Thymus (tissue), 11 donors: ENCODE measurements at regions not wholly inside any gene's neighbourhood (a gene's known extent, or its start where the extent isn't known, plus 50 kb on each side); places are given as distances from the start of the nearest gene placed in this dataset.

Experiments used
- DNase-seq, 9 donors: peaks; one replicate each; pipeline ENCODE4 v3.0.0-alpha.2; 2013; ENCODE audit warnings: low spot score in 9 of 9, low read depth in 6 of 9, missing footprints in 1 of 9
- H3K27ac ChIP-seq, 2 donors: one replicate each; pipeline ENCODE4 v1.5.1; 2013; ENCODE audit warnings: control low read depth in 1 of 2, low read depth in 1 of 2, low read length in 1 of 2, mild to moderate bottlenecking in 1 of 2, moderate library complexity in 1 of 2
- H3K27me3 ChIP-seq, 2 donors: one replicate each; pipeline ENCODE4 v1.5.1; 2013; ENCODE audit warnings: low read length in 1 of 2; ENCODE audit not compliant: control insufficient read depth in 2 of 2, insufficient read depth in 1 of 2
- H3K36me3 ChIP-seq, 2 donors: one replicate each; pipeline ENCODE4 v1.5.1; 2013; ENCODE audit warnings: low read length in 1 of 2, mild to moderate bottlenecking in 1 of 2, moderate library complexity in 1 of 2; ENCODE audit not compliant: control insufficient read depth in 2 of 2, insufficient read depth in 2 of 2
- H3K4me1 ChIP-seq, 2 donors: one replicate each; pipeline ENCODE4 v1.5.1; 2013; ENCODE audit warnings: low read length in 2 of 2; ENCODE audit not compliant: control insufficient read depth in 2 of 2, insufficient read depth in 2 of 2
- H3K4me3 ChIP-seq, 2 donors: one replicate each; pipeline ENCODE4 v1.5.1; 2013; ENCODE audit warnings: low read length in 2 of 2, control low read depth in 1 of 2, mild to moderate bottlenecking in 1 of 2
- H3K9me3 ChIP-seq, 2 donors: one replicate each; pipeline ENCODE4 v1.5.1; 2013; ENCODE audit warnings: low read length in 1 of 2, mild to moderate bottlenecking in 1 of 2; ENCODE audit not compliant: control insufficient read depth in 2 of 2, insufficient read depth in 1 of 2
- WGBS: extraction: QIAGEN DNeasy Blood & Tissue Kit; methylation state at CpG from one replicate; pipeline ENCODE4 v1.1.7; 2013; 5-methylcytosine and 5-hydroxymethylcytosine counted together
- donor health status: healthy.

DNA sequence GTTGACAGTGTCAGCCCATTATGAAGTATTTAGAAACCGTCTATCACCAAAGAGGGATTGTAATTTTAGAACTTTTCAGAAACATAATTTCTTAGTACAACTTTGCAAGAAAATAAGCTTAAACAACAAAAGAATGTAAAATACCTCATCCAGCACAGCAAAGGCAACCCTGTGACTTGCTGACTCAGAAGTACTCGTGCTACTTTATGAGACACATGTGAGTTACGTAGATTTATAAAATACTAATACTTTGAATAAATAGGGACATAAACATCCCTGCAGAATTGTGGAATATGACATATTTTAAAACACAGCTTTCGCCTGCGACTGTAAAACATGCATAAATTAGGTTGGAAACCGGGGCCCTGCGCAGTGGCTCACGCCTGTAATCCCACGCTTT lies 739.7 kb upstream of the ANKRD30A start:
- Histone ChIP-seq H3K27me3 (no peaks in the 10 kb centered on the region), H3K36me3 (no peaks in the 10 kb centered on the region), H3K9me3 (no peaks in the 10 kb centered on the region), H3K4me1 (no peaks in the 10 kb centered on the region), H3K4me3 (no peak overlapping the region), H3K27ac (no peak overlapping the region)
- WGBS = 88% methylated on average over 9 of the region's 9 CpGs
- no peak for DNase-seq

DNA sequence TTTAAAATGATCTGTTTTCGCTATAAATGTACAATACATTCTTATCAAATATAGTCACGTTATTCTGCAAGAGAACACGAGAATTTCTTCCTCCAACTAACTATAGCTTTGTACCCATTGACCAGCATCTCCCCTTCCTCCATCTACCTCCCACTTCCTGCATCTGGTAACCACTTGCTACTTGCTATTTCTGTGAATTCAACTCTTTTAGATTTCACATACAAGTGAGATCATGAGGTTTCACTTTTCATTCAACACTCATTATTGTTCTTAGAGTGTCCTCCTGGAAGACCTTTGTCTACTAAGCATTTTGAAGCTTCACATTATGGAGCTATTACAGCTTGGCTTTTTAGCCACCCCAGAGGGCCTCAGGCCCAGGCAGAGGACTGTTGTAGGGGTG lies 741.3 kb upstream of the FZD8 start:
- Histone ChIP-seq H3K27ac (no peak overlapping the region), H3K27me3 (no peaks in the 10 kb centered on the region), H3K9me3 (peaks cover 0 to 1% of the 10 kb centered on the region in 2 donors), H3K36me3 (no peaks in the 10 kb centered on the region), H3K4me1 (no peaks in the 10 kb centered on the region), H3K4me3 (no peak overlapping the region)
- 86% methylated on average over 3 of the region's 3 CpGs for WGBS
- no peak for DNase-seq

DNA sequence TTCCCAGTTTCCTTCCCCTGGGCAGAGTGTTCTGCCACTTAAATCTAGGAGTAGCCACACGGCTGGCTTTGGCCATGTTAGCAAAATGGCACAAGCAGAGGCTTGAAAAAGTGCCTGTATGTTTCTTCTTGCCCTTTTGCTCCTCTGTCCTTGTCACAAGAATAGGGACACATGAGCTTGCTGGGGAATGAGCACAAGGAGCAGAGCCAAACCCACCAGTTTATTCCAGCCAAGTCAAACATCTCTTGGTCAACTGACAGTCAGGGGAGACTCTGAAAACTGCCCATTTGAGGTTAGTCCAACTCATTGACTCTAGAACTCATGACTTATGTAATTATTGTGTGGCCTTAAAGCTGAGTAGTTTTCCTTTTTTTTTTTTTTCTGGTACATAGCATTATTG lies 739.7 kb upstream of the FZD8 start:
- DNase-seq = no peak
- WGBS = 3% methylated on average over 1 of the region's 1 CpG

DNA sequence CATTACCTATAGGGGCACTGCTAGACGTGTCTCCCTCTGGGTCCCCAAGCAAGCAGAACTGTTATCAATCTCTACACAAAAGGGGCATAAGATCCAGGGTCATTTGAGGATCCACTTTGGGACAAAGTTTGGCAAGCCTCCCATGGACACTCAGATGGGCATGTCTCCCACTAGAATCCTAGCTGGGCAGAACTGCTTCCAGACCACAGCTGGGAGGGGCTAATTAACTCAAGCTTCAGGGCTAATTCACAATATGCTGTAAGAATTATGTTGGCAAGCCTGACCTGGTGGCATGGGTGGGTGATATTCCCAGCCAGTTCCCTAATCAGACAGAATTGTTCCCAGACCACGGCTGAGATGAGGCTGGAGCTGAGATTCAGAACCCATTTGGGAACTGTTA lies 738.4 kb upstream of the FZD8 start:
- Histone ChIP-seq H3K9me3 (peaks cover 0 to 1% of the 10 kb centered on the region in 2 donors), H3K4me3 (no peak overlapping the region), H3K27ac (no peak overlapping the region), H3K36me3 (no peaks in the 10 kb centered on the region), H3K27me3 (no peaks in the 10 kb centered on the region), H3K4me1 (no peaks in the 10 kb centered on the region)
- no peak for DNase-seq
- 94% methylated on average over 2 of the region's 2 CpGs for WGBS

More for the DNA sequence above, 739.7 kb upstream of the FZD8 start:
- no peaks in the 10 kb centered on the region for H3K36me3 ChIP-seq
- H3K4me3 ChIP-seq = no peak overlapping the region
- H3K9me3 ChIP-seq = peaks cover 0 to 1% of the 10 kb centered on the region in 2 donors
- H3K27me3 ChIP-seq = no peaks in the 10 kb centered on the region
- H3K27ac ChIP-seq = no peak overlapping the region
- H3K4me1 ChIP-seq = no peaks in the 10 kb centered on the region

DNA sequence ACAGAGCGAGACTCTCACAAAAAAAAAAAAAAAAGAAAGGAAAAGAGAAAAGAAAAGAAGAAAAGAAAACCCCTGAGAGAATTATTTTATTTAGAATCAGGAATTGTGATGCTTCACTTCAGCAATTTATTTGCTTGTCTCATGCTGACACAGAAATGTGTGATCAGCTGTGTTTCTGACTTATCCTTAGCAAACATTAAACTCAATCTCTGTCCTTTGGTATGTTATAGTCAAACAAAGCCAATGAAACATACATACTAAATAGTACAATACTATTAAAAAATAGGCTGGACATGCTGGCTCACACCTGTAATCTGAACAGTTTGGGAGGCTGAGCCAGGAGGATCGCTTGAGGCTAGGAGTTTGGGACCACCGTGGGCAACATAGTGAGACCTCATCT lies 733.0 kb upstream of the FZD8 start:
- DNase-seq = no peak
- Histone ChIP-seq H3K36me3 (no peaks in the 10 kb centered on the region), H3K4me1 (no peaks in the 10 kb centered on the region), H3K27me3 (no peaks in the 10 kb centered on the region), H3K27ac (no peak overlapping the region), H3K4me3 (no peak overlapping the region), H3K9me3 (peaks cover 1 to 3% of the 10 kb centered on the region in 2 donors)
- WGBS = 91% methylated on average over 3 of the region's 3 CpGs

DNA sequence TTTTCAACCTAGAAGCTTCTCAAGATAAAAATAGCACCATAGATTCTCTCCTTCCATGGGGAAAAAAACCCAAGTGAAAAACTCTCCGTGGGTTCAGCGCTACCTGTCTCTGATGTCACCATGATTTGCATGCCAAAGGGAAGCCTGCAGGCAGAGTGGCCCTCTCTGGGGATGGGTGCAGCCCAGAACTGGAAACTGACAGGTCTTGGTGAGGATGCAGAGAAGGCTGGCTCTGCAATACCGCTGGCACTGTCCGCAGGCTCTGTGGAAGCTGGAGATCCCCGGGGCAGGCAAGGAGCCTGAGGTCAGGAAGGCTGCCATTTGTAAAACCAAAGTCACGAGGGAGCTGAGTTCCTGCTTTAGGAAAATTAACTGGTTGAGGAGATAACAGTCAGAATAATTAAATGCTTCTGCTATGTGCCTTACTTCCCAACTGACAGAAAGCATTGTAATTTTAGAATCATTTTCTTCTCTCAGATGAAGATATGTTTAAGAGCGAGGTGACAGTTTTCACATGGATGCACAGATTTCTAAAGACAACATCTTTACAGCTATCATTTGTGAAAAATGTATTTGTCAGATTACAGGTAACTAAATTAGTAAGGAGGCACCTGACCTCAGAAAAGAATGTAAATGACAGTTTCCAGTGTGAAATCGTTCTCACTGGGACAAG lies 731.5 kb upstream of the FZD8 start:
- no peaks in the 10 kb centered on the region for H3K27me3 ChIP-seq
- no peaks in the 10 kb centered on the region for H3K36me3 ChIP-seq
- H3K9me3 ChIP-seq = peaks cover 0 to 3% of the 10 kb centered on the region in 2 donors
- no peak overlapping the region for H3K4me3 ChIP-seq
- WGBS = 84% methylated on average over 8 of the region's 8 CpGs
- no peak for DNase-seq
- no peak overlapping the region for H3K27ac ChIP-seq
- H3K4me1 ChIP-seq = no peaks in the 10 kb centered on the region

DNA sequence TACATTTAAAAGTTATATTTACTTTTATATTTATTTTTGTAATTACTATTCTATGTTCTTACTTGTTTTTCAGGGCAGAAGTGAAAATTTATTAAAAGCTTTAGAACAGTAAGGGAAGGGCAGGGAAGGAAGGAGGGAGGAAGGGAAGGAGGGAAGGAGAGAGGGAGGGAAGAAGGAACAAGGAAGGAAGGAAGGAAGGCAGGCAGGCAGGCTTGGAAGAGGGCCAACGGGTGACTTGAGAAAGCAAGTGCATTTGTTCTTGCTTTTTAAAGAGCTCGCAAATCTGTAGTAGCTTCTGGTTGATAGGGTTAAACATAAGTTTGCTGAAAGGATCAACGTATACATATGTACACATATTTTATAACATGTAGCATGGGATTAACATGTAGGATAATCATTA lies 725.3 kb upstream of the FZD8 start:
- Histone ChIP-seq H3K9me3 (peaks cover 0 to 9% of the 10 kb centered on the region in 2 donors), H3K4me3 (no peak overlapping the region), H3K4me1 (no peaks in the 10 kb centered on the region), H3K27ac (no peak overlapping the region), H3K27me3 (no peaks in the 10 kb centered on the region), H3K36me3 (no peaks in the 10 kb centered on the region)
- 89% methylated on average over 3 of the region's 3 CpGs for WGBS
- DNase-seq = no peak

DNA sequence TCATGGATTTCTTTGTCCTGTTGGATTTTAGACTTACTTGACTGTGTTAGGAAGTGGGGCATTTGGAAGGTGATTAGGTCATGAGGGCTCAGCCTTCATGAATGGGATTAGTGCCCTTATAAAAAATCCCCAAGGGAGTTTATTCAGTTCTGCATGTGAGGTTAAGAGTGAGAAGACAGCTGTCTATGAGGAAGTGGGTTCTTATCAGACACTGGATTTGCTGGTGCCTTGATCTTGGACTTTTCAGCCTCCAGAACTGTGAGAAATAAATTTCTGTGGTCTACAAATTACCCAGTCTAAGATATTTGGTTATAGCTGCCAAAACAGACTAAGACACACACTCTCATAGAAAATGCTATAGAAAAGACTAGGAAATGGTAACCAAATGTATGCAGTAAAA lies 724.7 kb upstream of the FZD8 start:
- Histone ChIP-seq H3K27ac (no peak overlapping the region), H3K9me3 (peaks cover 0 to 9% of the 10 kb centered on the region in 2 donors), H3K27me3 (no peaks in the 10 kb centered on the region), H3K36me3 (no peaks in the 10 kb centered on the region), H3K4me3 (no peak overlapping the region), H3K4me1 (no peaks in the 10 kb centered on the region)
- no peak for DNase-seq

- DNase-seq = no peak
- 91% methylated on average over 2 of the region's 2 CpGs for WGBS
- no peak overlapping the region for H3K27ac ChIP-seq
Measured at GRCh38 chr10:36366065-36366464, 724.0 kb upstream of the FZD8 start.

More at GRCh38 chr10:36366065-36366464, 724.0 kb upstream of the FZD8 start:
- Histone ChIP-seq H3K27me3 (no peaks in the 10 kb centered on the region), H3K9me3 (peaks cover 0 to 9% of the 10 kb centered on the region in 2 donors), H3K36me3 (no peaks in the 10 kb centered on the region), H3K4me3 (no peak overlapping the region), H3K4me1 (no peaks in the 10 kb centered on the region)
